ENCODE measurements at regions not wholly inside any gene's neighbourhood (a gene's known extent, or its start where the extent isn't known, plus 50 kb on each side); places are given as distances from the start of the nearest gene placed in this dataset.
"Not testable (repeated sequence)": the region's sequence is repeated elsewhere in the genome, so short reads cannot be mapped to it uniquely, and the experiment has no call there.

DNA sequence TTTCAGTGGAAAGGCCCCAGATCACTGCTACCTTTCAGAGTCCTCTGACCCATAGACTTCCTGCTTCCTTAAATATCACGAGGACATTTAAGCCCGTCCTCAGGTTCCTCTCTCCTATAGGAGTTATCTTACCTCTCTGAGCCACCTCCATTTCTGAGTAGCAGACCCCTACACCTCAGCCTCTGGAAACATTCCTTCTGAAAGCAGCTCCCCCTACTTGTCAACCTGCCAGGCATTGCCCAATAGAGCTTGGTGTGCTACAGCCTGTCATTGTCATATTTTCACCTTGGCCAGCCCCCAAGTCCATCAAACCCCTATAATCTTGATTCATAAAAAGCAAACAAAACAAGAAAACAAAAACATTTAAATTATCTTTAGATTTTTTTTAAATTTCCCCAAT is 717.9 kb upstream of the SLC8A1 start:
- no peak for DNase-seq (ENCODE audit: low read depth)

- no peak for DNase-seq (ENCODE audit: low read depth)
Measured at GRCh38 chr2:41170589-41170988, 718.7 kb upstream of the SLC8A1 start.

GRCh38 chr2:41180387-41180786 is 728.5 kb upstream of the SLC8A1 start:
- DNase-seq (ENCODE audit: low read depth), result no peak

GRCh38 chr2:41182961-41183360 is 731.1 kb upstream of the SLC8A1 start:
- DNase-seq (ENCODE audit: low read depth), result no peak

GRCh38 chr2:41187376-41188122 is 735.7 kb upstream of the SLC8A1 start:
- DNase-seq (ENCODE audit: low read depth), result no peak

GRCh38 chr2:41194230-41194629 is 742.3 kb upstream of the SLC8A1 start:
- no peak for DNase-seq (ENCODE audit: low read depth)

DNA sequence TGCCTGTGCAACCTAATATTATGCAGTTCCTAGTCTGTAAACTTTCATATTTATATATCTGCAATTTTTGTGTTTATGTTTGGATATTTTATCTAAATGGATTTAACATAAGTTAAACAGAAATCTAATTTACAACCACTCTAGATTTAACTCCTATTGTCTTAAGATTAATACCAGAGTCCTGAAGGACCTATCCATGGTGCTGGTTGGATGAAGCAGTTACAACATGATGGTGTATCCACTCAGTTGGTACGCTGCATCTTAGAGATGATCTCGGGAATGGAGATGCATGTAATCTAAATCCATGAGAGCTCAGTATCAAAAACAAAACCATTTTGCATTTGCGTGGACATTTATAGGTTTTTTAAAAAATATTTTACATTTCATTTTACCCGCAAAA is 745.9 kb upstream of the SLC8A1 start:
- no peak for DNase-seq (ENCODE audit: low read depth)

GRCh38 chr2:41199334-41199733 is 747.4 kb upstream of the SLC8A1 start:
- no peak for DNase-seq (ENCODE audit: low read depth)

- DNase-seq (ENCODE audit: low read depth), result no peak
Measured at GRCh38 chr2:41204315-41204714, 752.4 kb upstream of the SLC8A1 start.

DNA sequence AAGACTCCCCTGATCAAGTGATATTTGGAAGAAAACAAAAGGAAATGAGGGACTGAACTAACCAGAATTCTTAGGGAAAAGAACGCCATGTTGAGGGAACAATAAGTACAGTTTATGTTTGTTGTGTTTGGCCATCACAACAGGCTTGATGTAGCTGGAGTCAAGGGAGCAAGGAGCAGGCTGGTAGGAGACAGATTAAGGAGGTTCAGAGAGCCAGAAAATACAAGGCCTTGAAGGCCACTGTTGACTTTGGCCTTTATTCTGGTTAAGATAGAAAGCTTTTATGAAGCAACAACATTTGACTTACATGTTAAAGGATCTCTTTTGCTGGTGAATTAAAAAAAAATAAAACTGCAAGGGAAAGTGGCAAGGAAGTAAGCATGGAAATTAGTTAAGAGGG is 754.1 kb upstream of the SLC8A1 start:
- no peak for DNase-seq (ENCODE audit: low read depth)

- no peak for DNase-seq (ENCODE audit: low read depth)
Measured at GRCh38 chr2:41207578-41207977, 755.7 kb upstream of the SLC8A1 start.

GRCh38 chr2:41210030-41210429 is 758.1 kb upstream of the SLC8A1 start:
- DNase-seq (ENCODE audit: low read depth), result not testable (repeated sequence)

DNA sequence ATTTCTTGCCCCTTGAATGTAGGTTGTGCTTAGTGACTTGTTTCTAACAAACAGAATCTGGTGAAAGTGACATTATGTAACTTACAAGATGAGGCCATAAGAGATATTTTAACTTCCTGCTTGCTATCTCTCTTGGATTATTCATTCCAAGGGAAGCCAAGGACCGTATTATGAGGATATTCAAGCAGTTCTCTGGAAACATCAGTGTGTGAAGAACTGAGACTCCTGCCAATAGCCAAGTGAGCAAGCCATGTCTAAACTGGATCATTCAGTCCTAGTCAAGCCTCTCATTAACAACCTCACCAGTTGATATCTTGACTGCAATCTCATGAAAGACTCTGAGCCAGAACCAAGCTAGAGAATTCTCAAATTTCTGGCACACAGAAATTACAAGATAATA is 765.1 kb upstream of the SLC8A1 start:
- no peak for DNase-seq (ENCODE audit: low read depth)

GRCh38 chr2:41222593-41222992 is 770.7 kb upstream of the SLC8A1 start:
- no peak for DNase-seq (ENCODE audit: low read depth)

GRCh38 chr2:41234093-41234492 is 782.2 kb upstream of the SLC8A1 start:
- no peak for DNase-seq (ENCODE audit: low read depth)

GRCh38 chr2:41241325-41242000 is 789.6 kb upstream of the SLC8A1 start:
- DNase-seq (ENCODE audit: low read depth), result no peak

GRCh38 chr2:41242001-41242331 is 790.1 kb upstream of the SLC8A1 start:
- DNase-seq (ENCODE audit: low read depth), result no peak

GRCh38 chr2:41267929-41268659 is 779.7 kb upstream of the PKDCC start:
- no peak for DNase-seq (ENCODE audit: low read depth)

- peak; percentile 8 for DNase-seq (ENCODE audit: low read depth)
Measured at GRCh38 chr2:41283079-41283775, 764.6 kb upstream of the PKDCC start.

- DNase-seq (ENCODE audit: low read depth), result no peak
Measured at GRCh38 chr2:41293491-41293890, 754.3 kb upstream of the PKDCC start.

GRCh38 chr2:41294331-41294730 is 753.5 kb upstream of the PKDCC start:
- DNase-seq (ENCODE audit: low read depth), result no peak

DNA sequence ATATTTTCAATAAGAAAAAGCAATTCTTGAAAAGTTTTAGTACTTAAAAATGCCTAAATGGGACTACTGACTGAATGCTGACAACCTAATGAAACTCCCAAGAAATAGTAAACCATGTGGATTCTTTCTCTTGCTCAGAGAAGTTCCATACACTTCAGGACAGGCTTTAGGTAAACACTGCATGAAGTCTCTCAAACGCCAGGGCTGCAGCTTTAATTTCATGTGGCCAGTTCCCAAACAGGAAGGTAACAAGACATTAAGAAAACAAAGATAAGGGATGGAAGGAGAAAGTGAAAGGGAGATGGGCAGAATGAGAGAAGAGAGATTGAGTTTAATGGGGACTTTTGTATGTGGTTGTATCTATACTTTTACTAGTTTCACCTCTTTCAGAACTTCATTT is 734.7 kb upstream of the PKDCC start:
- no peak for DNase-seq (ENCODE audit: low read depth)

Measured in EH (cell line).